Skeletal muscle tissue (tissue), 3 donors: ENCODE measurements at regions not wholly inside any gene's neighbourhood (a gene's known extent, or its start where the extent isn't known, plus 50 kb on each side); places are given as distances from the start of the nearest gene placed in this dataset.

Source experiments
- H3K27ac ChIP-seq: one replicate; pipeline ENCODE4 v1.7.0; 2013; ENCODE audit warnings: mild to moderate bottlenecking, low read depth, low read length, inconsistent platforms
- H3K27me3 ChIP-seq, 3 donors: one replicate each; pipeline ENCODE4 v1.7.0; 2013; ENCODE audit warnings: low read length in 3 of 3; ENCODE audit not compliant: control insufficient read depth in 3 of 3, insufficient read depth in 3 of 3
- H3K36me3 ChIP-seq, 3 donors: one replicate each; pipeline ENCODE4 v1.7.0; 2013; ENCODE audit warnings: low read length in 3 of 3; ENCODE audit not compliant: control insufficient read depth in 3 of 3, insufficient read depth in 3 of 3
- H3K4me1 ChIP-seq, 3 donors: one replicate each; pipeline ENCODE4 v1.7.0; 2013; ENCODE audit warnings: low read length in 3 of 3, mild to moderate bottlenecking in 3 of 3; ENCODE audit not compliant: control insufficient read depth in 3 of 3, insufficient read depth in 3 of 3
- H3K4me3 ChIP-seq, 3 donors: one replicate each; pipeline ENCODE4 v1.7.0; 2013; ENCODE audit warnings: low read length in 3 of 3
- H3K9ac ChIP-seq, 3 donors: one replicate each; pipeline ENCODE4 v1.7.0; 2013; ENCODE audit warnings: low read length in 3 of 3, mild to moderate bottlenecking in 3 of 3, moderate library complexity in 2 of 3, low read depth in 1 of 3
- H3K9me3 ChIP-seq, 3 donors: one replicate each; pipeline ENCODE4 v1.7.0; 2013; ENCODE audit warnings: low read length in 3 of 3; ENCODE audit not compliant: control insufficient read depth in 3 of 3
- donor health status: Osteomylitis.

DNA sequence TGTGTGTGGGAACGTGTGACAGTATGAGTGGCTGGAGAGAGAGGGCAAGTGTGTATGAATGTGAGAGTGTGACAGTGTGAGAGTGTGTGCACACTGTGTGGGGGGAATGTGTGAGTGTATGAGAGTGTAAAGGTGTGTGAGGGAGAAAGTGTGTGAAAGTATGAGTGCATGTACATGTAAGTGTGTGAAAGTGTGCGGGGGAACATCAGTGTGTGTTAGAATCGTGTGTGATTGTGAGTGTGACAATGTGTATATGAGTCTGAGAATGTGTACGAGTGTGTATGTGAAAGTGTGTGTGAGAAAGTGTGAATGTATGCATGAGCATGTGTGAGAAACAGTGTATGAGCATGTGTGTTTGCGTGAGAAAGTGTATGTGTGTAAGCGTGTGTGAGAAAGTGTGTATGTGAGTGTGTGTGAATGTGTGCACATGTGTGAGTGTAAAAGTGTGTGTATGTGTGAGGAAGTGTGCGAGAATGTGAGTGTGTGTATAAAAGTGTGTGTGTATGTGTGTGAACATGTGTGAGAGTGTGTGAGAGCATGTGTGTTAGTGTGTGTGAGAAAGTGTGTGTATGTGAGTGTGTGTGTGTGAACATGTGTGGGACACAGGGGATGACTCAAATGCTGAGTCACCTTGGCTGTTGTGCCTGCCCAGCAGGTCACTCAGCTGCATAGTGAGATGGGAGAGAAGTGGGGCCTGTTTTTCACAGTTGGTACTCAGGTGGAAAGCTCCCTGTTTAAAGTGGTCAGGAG is 220.5 kb upstream of the TBX3 start:
- H3K4me1 ChIP-seq, result no peaks in the 10 kb centered on the region
- no peak overlapping the region for H3K4me3 ChIP-seq
- H3K9me3 ChIP-seq, result no peaks in the 10 kb centered on the region
- peaks cover 0 to 4% (median 0%) of the 10 kb centered on the region in 3 donors for H3K27me3 ChIP-seq
- no peak overlapping the region for H3K9ac ChIP-seq
- H3K36me3 ChIP-seq, result no peaks in the 10 kb centered on the region
- no peak overlapping the region for H3K27ac ChIP-seq

DNA sequence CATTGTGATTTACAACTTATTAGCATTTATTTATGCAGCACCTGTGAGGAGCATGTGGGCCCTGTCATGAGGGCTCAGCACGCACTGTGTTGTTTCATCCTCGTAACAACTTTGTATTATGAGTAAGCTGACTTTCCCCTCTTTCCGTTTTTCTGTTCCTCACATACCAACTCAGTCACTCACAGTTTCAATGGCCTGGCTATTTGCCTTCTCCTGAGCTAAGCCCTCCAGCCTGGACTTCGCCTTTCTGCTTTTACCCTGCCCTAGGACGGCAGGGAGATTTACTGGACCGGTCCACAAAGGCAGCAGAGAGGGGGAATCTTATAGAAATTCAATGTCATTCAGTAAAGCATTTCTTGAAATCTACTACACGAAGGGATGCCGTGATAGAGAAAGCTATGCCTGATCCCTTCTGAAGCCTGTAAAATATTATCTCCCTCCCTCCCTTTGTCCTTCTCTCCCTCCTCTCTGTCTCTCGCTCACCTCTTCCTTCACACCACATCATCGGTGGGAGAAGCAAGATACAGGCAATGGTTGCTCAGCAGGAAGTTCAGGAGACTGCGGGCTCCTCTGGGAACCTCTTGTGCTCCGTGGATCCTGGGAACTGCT is 219.2 kb upstream of the TBX3 start:
- H3K9me3 ChIP-seq, result no peaks in the 10 kb centered on the region
- H3K27ac ChIP-seq, result no peak overlapping the region
- H3K36me3 ChIP-seq, result no peaks in the 10 kb centered on the region
- H3K27me3 ChIP-seq, result peaks cover 0 to 4% (median 0%) of the 10 kb centered on the region in 3 donors
- no peak overlapping the region for H3K4me3 ChIP-seq
- no peak overlapping the region for H3K9ac ChIP-seq
- H3K4me1 ChIP-seq, result no peaks in the 10 kb centered on the region

DNA sequence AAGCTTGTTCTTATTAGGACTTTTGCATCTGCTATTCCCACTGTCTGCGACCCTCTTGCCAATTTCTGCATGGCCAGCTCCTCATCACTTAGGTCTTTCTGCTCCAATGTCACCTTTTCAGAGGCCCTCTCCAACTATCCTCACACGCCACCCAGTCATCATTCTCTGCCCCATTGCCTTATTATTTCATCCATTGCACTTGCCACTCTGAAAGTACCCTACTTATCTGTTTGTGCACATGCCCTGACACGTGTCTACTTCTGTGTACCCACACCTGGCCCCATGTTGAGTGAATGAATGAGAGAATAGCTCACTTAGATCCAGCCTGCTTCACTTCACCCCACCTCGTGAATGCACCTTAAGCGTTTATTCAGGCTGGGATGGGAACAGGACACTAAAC is 218.7 kb upstream of the TBX3 start:
- Histone ChIP-seq H3K36me3 (no peaks in the 10 kb centered on the region), H3K9me3 (no peaks in the 10 kb centered on the region), H3K4me3 (no peak overlapping the region), H3K9ac (no peak overlapping the region), H3K27me3 (peaks cover 0 to 4% (median 0%) of the 10 kb centered on the region in 3 donors), H3K4me1 (no peaks in the 10 kb centered on the region), H3K27ac (no peak overlapping the region)

DNA sequence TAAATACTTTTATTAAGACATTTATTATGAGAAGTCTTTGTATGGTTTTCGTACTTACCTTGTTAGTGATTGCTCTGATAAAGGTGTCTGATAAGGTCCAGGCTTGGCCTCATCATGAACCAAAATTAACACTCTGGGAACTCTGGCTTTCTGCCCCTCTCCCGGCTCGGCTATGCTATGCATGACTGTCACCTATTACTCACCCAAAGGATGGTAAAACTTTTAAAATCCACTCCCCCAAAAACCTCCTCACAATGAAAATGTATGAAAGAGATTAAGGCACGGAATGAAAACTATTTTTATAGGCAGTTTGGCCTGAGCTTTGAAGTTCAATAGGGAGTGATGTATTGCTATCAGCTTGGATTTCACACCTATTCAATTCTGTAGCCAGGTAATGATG is 217.3 kb upstream of the TBX3 start:
- Histone ChIP-seq H3K36me3 (no peaks in the 10 kb centered on the region), H3K9ac (no peak overlapping the region), H3K4me1 (no peaks in the 10 kb centered on the region), H3K27ac (no peak overlapping the region), H3K4me3 (no peak overlapping the region), H3K27me3 (peaks cover 0 to 4% (median 0%) of the 10 kb centered on the region in 3 donors), H3K9me3 (no peaks in the 10 kb centered on the region)

DNA sequence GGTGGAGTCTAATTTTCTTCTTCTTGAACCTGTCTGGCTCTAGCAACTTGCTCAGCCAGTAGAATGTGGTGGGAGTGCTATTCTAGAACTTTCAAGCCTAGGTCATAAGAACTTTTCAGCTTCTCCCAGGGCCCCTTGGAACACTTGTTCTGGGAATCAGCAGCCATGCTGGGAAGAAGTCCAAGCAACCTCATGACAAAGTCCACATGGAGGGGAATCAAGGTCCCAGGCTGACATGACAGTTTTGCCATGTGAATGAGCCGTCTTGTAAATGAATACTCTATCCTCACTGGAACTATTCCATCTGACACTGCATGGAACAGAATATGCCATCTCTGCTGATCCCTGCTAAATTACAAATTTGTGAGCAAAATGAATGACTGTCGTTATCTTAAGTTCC is 214.2 kb upstream of the TBX3 start:
- no peak overlapping the region for H3K9ac ChIP-seq
- H3K36me3 ChIP-seq, result no peaks in the 10 kb centered on the region
- peaks cover 0 to 4% (median 0%) of the 10 kb centered on the region in 3 donors for H3K27me3 ChIP-seq
- no peaks in the 10 kb centered on the region for H3K9me3 ChIP-seq
- H3K4me1 ChIP-seq, result no peaks in the 10 kb centered on the region
- H3K27ac ChIP-seq, result no peak overlapping the region
- H3K4me3 ChIP-seq, result no peak overlapping the region

DNA sequence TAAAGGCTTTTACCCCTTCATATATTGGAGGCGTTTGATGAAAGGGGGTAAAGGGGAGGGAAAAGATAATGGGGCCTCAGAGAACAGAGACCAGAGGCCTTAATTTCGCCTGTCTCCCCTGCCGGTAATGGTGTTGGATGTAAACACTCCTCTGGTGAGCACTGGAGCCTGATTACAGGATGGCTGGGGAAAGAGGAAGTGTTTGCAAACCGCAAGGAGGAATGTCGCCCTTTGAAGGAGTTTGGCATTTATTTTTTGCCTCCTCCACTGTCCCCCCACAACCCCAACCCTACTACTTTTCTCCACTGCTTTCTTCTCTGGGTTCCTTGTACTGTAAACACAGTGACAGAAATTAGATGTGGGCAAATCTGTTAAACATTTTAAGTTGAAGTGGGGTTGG is 211.9 kb upstream of the TBX3 start:
- Histone ChIP-seq H3K4me1 (no peaks in the 10 kb centered on the region), H3K9ac (no peak overlapping the region), H3K9me3 (no peaks in the 10 kb centered on the region), H3K4me3 (no peak overlapping the region), H3K27me3 (no peaks in the 10 kb centered on the region), H3K36me3 (no peaks in the 10 kb centered on the region), H3K27ac (no peak overlapping the region)

DNA sequence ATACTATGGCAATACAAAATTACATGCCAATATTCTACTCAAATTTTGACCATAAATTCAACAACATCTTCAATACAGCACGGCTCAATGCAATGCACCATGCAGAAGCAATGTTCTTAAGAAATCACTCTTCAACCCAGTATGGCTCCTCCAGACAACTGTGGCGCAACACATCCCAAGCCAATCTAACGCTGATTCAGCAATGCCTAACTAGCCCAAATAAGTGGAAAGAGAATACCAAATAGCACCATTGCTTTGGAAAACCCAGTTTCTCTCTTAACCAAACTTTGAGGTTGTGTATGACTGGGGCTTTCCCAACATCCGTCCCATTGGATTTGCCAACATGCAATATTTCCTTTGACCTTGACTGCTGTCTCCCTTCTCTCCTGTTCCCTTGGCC is 211.1 kb upstream of the TBX3 start:
- H3K4me1 ChIP-seq, result no peaks in the 10 kb centered on the region
- no peaks in the 10 kb centered on the region for H3K36me3 ChIP-seq
- H3K9me3 ChIP-seq, result no peaks in the 10 kb centered on the region
- no peak overlapping the region for H3K4me3 ChIP-seq
- no peak overlapping the region for H3K27ac ChIP-seq
- no peak overlapping the region for H3K9ac ChIP-seq
- no peaks in the 10 kb centered on the region for H3K27me3 ChIP-seq

DNA sequence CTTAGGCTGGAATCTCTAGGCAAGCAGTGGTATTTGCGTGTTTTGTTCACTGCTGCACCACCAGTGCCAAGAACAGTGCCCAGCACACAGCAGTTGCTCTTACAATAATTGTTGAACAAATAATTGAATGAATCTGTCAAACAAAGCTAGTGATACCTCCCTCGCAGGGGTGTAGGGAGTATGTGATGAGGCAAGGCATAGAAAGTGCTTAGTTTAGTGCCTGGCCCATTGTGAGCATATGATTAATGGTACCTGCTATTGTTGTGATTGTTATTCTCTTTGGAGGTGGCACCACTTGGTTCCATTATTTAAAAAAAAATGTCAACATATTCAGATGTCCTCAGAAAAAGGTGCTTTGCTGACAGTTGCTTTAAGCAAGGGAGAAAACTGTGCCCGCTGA is 210.1 kb upstream of the TBX3 start:
- no peaks in the 10 kb centered on the region for H3K36me3 ChIP-seq
- no peak overlapping the region for H3K4me3 ChIP-seq
- no peaks in the 10 kb centered on the region for H3K4me1 ChIP-seq
- H3K27me3 ChIP-seq, result no peaks in the 10 kb centered on the region
- no peaks in the 10 kb centered on the region for H3K9me3 ChIP-seq
- H3K9ac ChIP-seq, result no peak overlapping the region
- H3K27ac ChIP-seq, result no peak overlapping the region

DNA sequence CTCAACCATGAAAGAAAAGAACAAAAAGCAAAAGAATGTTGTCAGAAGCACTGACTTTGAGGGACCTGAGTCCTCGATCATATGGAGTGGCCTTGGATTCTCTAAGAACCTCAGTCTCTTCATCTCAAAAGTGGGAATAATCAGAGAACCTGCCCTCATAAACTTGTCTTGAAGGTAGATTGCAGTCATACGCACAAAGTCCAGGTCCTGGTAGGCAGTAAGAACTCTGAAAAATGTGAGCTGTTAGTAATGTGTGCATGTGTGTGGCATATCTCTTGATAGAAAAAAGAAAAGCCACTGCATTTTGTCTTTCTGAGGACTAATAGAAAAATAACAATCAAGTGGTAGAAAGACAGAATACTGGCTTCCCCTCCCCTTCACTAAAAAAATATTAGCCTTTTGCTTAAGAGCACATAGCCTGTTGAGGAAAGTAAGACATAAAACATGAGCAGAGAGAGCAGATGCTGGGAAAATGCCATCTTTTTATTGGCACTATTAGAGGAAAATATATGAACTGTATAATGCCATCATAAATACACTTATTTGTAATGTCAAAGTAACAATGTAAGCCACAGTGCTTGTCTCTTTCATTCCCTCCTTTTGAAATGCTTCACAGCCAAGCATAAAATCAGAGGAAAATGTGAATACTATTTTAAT is 205.1 kb upstream of the TBX3 start:
- Histone ChIP-seq H3K4me3 (no peak overlapping the region), H3K36me3 (no peaks in the 10 kb centered on the region), H3K4me1 (no peaks in the 10 kb centered on the region), H3K9me3 (no peaks in the 10 kb centered on the region), H3K27me3 (peaks cover 0 to 2% (median 1%) of the 10 kb centered on the region in 3 donors), H3K27ac (no peak overlapping the region), H3K9ac (no peak overlapping the region)

DNA sequence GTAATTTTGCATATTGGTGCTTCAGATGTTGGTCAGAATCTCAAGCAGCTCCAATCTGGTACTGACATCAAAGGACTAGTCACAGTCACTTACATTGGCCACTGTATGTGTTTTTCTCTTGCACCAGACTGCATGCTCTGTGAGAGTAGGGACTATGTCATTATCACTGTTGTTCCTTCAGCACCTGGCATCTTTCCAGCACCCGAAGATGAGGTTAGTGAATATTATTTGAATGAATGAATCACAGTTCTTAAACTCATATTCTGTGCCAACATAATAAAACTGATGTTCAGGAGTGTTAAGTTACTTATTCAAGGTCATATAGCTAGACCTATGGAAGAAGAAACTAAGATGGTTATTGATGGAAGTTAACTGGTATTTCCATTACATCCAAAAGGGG is 204.5 kb upstream of the TBX3 start:
- Histone ChIP-seq H3K4me3 (no peak overlapping the region), H3K9me3 (no peaks in the 10 kb centered on the region), H3K36me3 (no peaks in the 10 kb centered on the region), H3K9ac (no peak overlapping the region), H3K27me3 (peaks cover 0 to 2% (median 2%) of the 10 kb centered on the region in 3 donors), H3K27ac (no peak overlapping the region), H3K4me1 (no peaks in the 10 kb centered on the region)
